HG02759 (cell line): ENCODE measurements at regions not wholly inside any gene's neighbourhood (a gene's known extent, or its start where the extent isn't known, plus 50 kb on each side); places are given as distances from the start of the nearest gene placed in this dataset.
"Not testable (repeated sequence)": the region's sequence is repeated elsewhere in the genome, so short reads cannot be mapped to it uniquely, and the experiment has no call there.

ENCODE experiments used
- ATAC-seq: cut with Tn5 transposase; IDR thresholded peaks from one replicate; pipeline ENCODE4 v1.9.1; 2021; ENCODE audit warnings: mild to moderate bottlenecking, moderate library complexity; ENCODE audit not compliant: unreplicated experiment

GRCh38 chr1:34366875-34367624 is 190.3 kb downstream of the C1orf94 start:
- no peak for ATAC-seq

GRCh38 chr1:34367954-34368353 is 191.2 kb downstream of the C1orf94 start:
- no peak for ATAC-seq

- no peak for ATAC-seq
Measured at GRCh38 chr1:34369701-34370455, 193.2 kb downstream of the C1orf94 start.

DNA sequence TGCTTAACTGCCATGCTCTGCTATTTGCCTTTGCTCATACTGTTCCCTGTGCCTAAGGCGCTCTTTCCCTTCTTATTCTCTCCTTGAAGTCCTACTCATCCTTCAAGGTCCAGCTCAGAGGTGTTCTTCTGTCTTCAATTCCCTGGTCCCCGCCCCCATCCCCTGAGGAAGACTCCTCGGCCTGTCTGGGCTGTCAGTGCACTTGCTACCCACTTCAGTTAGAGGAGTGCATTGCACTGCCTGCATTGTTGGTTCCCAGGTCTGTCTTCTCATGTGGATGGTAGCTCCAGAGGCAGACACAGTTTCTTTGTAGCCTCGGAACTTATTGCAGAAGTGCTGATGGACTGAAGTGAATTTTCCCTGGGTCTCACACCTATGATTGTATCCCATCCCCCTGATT is 194.0 kb downstream of the C1orf94 start:
- ATAC-seq, result no peak

- ATAC-seq, result not testable (repeated sequence)
Measured at GRCh38 chr1:34371179-34371578, 194.5 kb downstream of the C1orf94 start.

- ATAC-seq, result no peak
Measured at GRCh38 chr1:34371829-34372532, 195.3 kb downstream of the C1orf94 start.

DNA sequence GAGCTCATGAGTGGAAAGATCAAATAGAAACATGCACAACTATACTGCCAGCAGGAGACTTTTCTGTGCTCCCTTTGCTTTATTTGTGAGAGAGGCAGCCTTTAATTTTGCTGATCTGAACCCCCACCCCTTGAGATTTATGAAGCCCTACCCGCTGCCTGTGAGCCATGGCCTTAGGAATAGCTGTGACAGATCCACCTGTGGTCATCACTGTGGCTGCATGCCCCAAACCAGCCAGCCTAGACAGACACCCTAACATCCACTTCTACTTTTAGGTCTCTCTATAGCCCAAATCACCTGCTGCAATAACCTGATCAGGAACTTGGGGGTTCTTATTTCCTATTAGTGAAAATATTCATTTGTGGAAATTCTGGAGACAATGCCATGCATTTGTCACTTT is 196.2 kb downstream of the C1orf94 start:
- no peak for ATAC-seq

DNA sequence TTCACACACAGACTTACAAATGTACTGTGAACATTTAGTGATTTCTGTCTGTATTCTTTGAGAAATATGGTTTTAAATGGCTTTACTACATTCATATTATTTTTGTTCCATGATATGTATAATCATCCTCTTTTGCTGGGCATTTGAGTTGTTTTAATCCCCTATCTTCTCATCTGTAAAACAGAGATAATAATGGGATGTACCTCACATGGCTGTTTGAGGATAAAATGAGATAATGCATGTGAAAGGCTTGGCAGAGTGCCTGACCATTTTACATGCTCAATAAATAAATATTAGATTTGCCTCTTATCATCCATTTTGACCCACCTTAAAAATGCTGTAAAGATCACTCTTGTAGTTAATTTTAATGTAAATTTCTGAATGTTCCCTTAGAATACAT is 197.2 kb downstream of the C1orf94 start:
- ATAC-seq, result no peak

DNA sequence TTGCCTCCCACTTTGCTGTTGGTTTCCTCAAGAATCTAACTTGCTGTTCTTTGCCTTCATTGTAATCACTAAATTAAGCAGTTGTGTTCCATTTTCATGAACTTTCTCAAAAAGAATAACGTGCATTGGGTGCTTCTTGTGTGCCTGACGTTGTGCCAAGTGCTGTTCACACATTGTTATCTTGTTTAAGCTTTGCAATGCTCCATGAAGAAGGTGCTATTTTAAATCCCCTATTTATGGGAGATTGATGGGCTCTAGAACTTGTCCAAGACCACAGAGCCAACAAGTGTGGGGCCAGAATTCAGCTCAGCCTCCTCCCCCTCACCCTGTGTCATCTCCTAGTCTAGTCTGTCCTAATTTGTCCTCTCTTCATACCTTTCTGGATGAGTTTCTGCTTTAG is 199.8 kb downstream of the C1orf94 start:
- no peak for ATAC-seq

- ATAC-seq, result no peak
Measured at GRCh38 chr1:34378968-34379856, 202.5 kb downstream of the C1orf94 start.

DNA sequence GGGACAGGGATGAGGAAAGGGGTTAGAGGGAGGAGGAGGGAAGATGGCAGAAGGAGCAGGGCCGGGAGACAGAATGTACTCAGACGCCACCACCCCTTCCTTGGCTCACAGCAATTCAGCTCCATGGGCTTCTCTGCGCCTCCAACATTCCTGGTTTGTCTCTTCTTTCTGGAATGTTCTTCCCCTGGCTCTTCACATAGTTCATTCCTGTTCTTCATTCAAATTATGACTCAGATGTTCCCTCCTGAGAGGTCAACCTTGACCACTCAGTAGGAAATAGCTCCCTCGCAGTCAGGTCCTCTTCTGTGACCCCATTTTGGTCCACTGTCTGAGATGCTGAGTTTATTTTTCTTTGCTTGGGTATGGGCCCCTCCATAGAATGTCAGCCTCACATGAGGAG is 203.2 kb downstream of the C1orf94 start:
- no peak for ATAC-seq

- no peak for ATAC-seq
Measured at GRCh38 chr1:34380526-34381124, 203.9 kb downstream of the C1orf94 start.

DNA sequence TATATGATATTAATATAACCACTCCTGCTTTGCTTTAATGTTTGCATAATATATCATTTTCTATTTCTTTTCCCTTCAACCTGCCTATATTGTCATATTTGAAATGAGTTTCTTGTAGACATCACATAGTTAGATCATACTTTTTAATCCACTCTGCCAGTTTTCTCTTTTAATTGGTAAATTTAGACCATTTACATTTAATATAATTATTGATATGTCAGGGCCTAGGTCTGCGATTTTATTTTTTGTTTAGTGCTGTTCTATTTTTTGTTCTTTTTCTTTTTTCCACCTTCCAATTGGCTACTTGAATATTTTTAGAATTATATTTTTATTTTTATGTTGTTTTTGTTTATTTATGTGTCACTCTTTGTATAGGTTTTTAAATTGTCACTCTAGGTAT is 213.3 kb downstream of the C1orf94 start:
- no peak for ATAC-seq

- ATAC-seq, result no peak
Measured at GRCh38 chr1:34396042-34396441, 219.3 kb downstream of the C1orf94 start.

DNA sequence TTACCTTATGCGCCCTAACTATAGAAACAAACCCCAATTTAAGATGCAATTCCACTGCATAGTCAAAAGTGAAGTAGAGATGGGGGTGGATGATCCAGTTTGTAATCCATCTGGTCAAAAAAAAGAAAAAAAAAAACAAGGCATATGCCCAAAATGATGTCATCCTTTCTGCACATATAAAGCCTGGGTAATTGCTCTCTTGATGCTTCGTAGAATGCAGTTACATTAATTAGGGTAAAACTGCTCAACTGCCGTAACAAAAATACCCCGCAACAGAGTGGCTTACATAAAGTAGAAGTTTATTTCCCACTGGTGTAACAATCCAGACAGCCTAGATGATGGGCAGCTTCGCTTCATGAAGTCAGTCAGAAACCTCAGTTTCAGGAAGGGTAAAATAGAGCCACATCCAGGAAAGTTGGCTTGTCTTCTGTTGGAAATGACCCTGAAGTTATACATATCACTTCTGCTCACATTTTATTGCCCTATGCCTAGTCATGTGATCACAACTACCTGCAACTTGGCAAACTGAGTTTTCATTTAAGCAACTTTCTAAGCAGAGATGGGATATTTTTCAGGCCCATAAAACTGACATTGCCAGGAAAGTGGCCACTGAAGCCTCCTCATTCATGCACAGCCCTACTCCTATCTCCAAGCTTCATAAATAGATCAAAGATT is 221.7 kb downstream of the C1orf94 start:
- ATAC-seq, result no peak

- no peak for ATAC-seq
Measured at GRCh38 chr1:34398916-34399275, 222.2 kb downstream of the C1orf94 start.

- ATAC-seq, result no peak
Measured at GRCh38 chr1:34400675-34401074, 224.0 kb downstream of the C1orf94 start.

DNA sequence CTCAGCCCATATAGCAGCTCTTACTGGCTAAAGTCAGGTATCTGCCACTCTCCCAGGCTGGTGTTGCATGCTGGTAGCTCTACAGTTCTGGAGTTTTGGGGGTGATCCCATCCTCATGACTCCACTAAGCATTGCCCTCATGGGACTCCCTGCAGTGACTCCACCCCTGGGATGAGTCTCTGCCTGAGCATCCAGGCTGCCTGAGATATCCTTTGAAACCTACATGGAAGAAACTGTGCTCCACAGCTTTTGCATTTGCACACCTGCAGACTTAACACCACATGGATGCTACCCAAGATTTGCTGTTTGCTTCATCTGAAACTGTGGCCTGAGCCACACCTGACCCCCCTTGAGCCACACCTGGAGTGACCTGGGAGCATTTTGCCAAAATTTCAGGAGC is 226.4 kb downstream of the C1orf94 start:
- no peak for ATAC-seq

- ATAC-seq, result no peak
Measured at GRCh38 chr1:34404804-34405203, 228.1 kb downstream of the C1orf94 start.
